D721Med (cell line): ENCODE measurements at regions not wholly inside any gene's neighbourhood (a gene's known extent, or its start where the extent isn't known, plus 50 kb on each side); places are given as distances from the start of the nearest gene placed in this dataset.

Experiments
- DNase-seq: peaks from one replicate; pipeline ENCODE4 v3.0.0; 2011; ENCODE audit warnings: low spot score; ENCODE audit not compliant: insufficient read length
- FAIRE-seq: peaks from 2 replicates; lab custom pipeline; 2011; peaks lifted over from hg19 to GRCh38; lab: Jason Lieb, UNC
- CTCF ChIP-seq: IDR thresholded peaks from 2 replicates; pipeline ENCODE4 v1.5.1; 2012; ENCODE audit warnings: mild to moderate bottlenecking, control low read depth; ENCODE audit not compliant: insufficient read depth; ENCODE audit errors: missing control alignments

GRCh38 chr6:165999279-165999678 is 168.4 kb downstream of the TBXT start:
- FAIRE-seq (no peak), DNase-seq (no peak)
- no peak for TF ChIP-seq CTCF

GRCh38 chr6:165998072-165998471 is 169.6 kb downstream of the TBXT start:
- DNase-seq: no peak
- TF ChIP-seq CTCF: no peak
- no peak for FAIRE-seq

GRCh38 chr6:165991341-165991740 is 176.3 kb downstream of the TBXT start:
- DNase-seq: no peak
- TF ChIP-seq CTCF: no peak
- FAIRE-seq: no peak

DNA sequence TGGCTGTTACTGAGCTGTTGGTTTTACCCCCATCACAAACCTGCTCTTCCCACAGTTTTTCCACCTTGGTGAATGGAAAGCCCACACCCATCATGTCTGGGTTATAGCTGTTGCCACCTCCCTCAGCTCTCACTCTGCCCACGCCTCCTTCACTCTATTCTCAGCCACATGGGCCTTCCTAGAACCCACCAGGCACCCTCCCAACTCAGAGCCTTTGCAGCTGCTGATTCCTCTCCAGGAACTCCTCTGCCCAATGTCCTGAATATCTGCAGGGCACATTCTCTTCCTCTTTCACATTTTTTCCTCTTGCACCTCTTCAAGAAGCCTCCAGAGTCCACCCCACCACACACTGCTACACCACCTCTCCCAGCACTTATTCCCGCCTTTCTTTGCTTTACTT is 177.4 kb downstream of the TBXT start:
- FAIRE-seq: no peak
- TF ChIP-seq CTCF: no peak
- DNase-seq: no peak

GRCh38 chr6:165988757-165989456 is 178.7 kb downstream of the TBXT start:
- FAIRE-seq (no peak), DNase-seq (no peak)

DNA sequence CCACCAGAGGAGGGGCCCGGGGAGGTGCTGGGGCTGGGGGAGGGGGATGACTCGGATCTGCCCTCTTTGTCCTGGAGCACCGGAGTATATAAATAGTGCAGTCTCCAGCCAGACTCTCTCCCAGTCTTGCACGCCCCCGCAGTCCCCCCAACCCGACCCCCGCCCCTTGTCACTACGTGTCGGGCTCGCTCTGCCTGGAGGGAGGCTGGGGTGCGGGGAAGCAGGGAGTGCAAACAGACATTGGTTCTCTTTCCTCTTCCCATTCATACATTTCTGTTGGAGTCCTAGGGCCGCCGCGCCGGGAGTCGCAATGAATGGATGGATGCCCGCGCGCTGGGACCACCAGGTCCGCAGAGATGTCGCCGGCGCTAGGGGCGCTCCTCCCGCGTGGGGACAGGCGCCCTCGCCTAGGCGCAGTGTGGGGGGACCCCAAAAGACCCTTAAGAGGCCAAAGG is 179.3 kb downstream of the TBXT start:
- TF ChIP-seq CTCF: no peak
- DNase-seq (no peak), FAIRE-seq (no peak)

More at GRCh38 chr6:165988757-165989456, 178.7 kb downstream of the TBXT start:
- TF ChIP-seq CTCF: no peak
